Hindlimb muscle (tissue), 1 donor: ENCODE measurements at regions not wholly inside any gene's neighbourhood (a gene's known extent, or its start where the extent isn't known, plus 50 kb on each side); places are given as distances from the start of the nearest gene placed in this dataset.
"Not testable (repeated sequence)": the region's sequence is repeated elsewhere in the genome, so short reads cannot be mapped to it uniquely, and the experiment has no call there.

ENCODE experiments used
- DNase-seq: peaks from one replicate; pipeline ENCODE4 v3.0.0-alpha.2; 2013

DNA sequence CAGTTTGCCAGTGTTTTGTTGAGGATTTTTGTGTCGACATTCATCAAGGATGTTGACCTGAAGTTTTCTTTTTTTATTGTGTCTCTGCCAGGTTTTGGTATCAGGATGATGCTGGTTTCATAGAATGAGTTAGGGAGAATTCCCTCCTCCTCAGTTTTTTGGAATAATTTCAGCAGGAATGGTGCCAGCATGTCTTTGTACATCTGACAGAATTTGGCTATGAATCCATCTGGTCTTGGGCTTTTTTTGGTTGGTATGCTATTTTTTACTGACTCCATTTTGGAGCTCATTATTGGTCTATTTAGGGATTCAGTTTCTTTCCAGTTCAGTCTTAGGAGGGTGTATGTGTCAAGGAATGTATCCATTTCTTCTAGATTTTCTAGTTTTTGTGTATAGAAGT is 320.0 kb upstream of the PPP2R3A start:
- no peak for DNase-seq

GRCh38 chr3:135646873-135647272 is 318.7 kb upstream of the PPP2R3A start:
- DNase-seq = no peak

GRCh38 chr3:135649361-135649760 is 316.2 kb upstream of the PPP2R3A start:
- no peak for DNase-seq

DNA sequence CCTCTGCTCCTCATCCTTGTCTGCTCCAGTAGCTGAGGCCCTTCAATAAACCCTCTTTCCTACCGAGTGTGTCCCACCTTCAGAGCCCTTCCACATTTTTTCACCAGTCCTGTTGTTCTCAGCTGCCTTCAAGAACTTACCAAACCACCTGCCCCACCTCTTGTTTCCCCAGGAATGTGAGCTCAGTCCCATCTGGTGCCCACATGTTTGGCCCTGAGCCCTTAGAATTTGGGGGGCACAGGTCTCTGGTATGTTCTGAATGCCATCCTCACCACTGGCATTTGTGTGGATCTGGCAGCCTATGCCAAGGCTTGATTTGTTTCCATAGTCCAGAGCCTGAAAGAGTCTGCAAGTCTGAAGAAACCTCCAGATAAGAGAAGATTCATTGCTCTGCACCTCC is 315.2 kb upstream of the PPP2R3A start:
- no peak for DNase-seq

- DNase-seq = no peak
Measured at GRCh38 chr3:135652388-135652787, 313.1 kb upstream of the PPP2R3A start.

- DNase-seq = no peak
Measured at GRCh38 chr3:135655328-135655727, 310.2 kb upstream of the PPP2R3A start.

GRCh38 chr3:135658451-135658850 is 307.1 kb upstream of the PPP2R3A start:
- DNase-seq = not testable (repeated sequence)

DNA sequence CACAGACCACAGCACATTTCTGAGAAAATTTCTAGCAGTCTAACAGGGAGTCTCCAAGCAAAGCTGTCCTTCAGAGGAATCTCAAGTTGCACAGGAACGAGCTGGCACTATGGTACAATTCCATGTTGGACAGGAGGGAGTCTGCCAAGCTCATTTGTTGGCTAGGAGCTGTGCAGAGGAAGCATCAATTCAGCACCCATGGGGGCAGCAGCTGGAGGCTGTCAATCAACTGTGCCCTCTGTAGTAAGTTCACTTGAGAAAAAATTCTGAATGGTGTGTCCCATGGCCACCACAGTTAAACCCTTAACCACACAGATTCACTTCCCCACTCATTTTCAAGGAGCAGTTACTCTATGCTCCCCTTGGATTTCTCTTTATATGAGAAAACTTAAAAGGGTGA is 298.5 kb upstream of the PPP2R3A start:
- no peak for DNase-seq

DNA sequence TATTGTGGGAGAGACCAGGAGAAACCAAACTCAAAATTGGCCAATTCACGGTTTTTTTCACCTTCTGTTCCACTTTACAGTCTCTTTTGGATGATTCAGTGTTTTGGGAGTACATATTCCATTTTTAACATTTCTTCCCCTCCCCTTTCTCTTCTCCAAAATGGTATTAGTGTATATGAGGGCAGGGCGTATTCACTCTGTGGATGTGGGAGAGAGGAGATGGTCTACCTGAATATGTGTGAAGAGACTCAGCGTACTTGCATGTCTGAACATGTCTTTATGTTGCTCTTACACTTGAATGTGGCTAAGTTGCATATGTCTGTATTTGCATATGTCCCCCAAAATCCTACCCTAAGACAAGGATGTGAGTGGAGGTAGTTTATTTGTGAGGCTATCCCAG is 291.0 kb upstream of the PPP2R3A start:
- no peak for DNase-seq

DNA sequence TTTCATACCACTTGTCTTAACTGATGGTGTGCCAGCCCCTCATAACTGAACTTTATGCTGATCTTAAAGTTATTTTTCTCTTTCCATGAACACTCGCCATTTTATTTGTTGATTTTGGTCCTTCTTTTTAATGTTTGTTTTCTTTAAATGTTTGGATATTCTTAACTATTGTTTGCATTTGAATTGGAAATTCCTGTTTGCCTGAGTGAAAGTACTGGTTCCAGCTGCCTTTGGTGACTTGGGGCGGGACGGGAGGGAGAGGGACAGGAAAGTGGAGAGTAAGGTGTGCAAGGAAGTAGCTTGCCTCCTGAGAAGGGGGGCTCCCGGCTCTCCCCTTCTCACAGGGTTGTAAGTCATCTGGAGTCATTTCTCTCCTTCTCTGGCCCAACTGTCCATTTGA is 287.1 kb upstream of the PPP2R3A start:
- no peak for DNase-seq

DNA sequence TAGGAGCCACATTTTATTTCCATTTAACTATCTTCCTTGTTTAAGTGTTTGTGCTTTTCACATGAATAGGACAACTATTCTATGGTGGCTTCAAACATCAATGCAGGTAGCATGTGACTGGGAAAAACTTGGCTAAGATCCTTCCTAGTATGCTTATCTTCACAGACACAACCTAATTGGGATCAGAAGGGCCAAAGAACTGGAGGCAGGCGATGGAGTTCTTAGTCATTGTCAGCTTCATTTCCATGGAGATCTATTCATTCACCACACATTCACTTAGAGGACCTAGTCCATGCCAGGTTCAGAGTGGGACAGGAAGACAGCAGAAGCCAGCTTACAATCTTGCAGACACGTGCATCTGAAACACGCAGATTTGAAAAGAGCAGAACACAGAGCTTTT is 277.5 kb upstream of the PPP2R3A start:
- DNase-seq = no peak

- no peak for DNase-seq
Measured at GRCh38 chr3:135690664-135691063, 274.9 kb upstream of the PPP2R3A start.

GRCh38 chr3:135691240-135691639 is 274.3 kb upstream of the PPP2R3A start:
- DNase-seq = no peak

DNA sequence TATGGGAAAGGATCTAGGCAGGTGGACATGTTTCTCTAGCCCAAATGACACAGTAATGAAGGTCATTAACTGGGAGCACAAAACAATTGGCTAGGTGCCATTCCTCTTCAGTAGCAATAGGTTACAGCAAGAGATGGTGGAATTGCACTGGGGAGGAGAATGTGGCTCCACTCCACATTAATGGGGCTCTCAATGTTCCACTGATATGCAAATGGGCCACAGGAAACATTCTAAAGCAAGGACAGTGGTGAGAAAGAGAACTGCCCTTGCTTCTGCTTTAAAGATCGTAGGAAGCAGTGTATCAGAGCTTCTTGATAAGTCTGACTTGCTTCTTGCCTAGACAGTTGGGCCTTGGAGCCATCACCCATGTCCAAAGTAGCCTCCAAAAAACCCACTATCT is 271.4 kb upstream of the PPP2R3A start:
- no peak for DNase-seq

- DNase-seq = no peak
Measured at GRCh38 chr3:135699741-135700140, 265.8 kb upstream of the PPP2R3A start.

DNA sequence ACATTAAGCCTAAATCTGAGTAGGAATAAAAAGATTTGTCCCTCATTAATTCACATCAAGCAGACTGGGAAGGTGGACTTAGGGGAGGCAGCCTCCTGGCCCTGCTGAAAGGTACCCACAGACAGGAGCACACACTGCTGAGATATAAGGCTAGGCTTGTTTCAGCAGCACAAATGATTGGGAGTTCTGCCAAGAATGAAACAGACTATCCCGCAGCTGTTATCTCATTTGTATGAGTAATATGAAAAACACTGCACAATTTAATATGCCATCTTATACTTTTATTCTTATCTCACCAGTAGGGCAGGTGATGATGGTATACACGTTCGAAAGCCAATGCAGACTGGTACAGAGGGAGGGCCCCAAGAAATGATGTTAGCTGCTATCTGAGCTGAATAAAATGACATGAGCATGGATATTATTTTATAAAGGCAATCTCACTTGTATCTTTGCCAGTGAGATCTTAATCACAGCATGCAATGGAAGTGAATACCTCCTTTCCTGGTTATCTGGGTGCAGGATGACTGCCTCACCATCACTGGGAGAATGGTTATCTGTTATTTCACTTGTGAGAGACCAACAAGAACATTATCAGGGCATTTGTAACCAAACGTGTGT is 258.7 kb upstream of the PPP2R3A start:
- DNase-seq = peak; percentile 8

- DNase-seq = no peak
Measured at GRCh38 chr3:135719449-135719848, 246.1 kb upstream of the PPP2R3A start.

DNA sequence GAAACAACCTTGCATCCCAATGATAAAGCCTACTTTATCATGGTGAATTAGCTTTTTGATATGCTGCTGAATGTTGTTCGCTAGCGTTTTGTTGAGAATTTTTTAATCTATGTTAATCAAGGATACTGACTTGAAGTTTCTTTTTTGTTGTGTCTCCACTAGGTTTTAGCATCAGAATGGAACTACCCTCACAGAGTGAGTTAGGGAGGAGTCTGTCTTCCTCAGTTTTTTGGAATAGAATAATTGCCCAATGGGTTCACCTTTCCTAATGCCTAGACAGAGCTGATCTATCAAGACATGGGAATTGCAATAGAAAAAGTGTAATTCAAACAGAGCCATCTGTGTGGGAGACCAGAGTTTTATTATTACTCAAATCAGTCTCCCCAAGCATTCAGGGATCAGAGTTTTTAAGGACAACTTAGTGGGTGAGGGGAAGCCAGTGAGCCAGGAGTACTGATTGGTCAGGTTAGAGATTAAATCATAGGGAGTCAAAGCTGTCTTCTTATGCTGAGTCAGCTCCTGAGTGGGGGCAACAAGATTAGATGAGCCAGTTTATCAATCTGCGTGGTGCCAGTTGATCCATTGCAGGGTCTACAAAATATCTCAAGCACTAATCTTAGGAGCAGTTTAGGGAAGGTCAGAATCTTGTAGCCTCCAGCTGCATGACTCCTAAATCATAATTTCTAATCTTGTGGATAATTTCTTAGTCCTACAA is 237.4 kb upstream of the PPP2R3A start:
- DNase-seq = no peak

DNA sequence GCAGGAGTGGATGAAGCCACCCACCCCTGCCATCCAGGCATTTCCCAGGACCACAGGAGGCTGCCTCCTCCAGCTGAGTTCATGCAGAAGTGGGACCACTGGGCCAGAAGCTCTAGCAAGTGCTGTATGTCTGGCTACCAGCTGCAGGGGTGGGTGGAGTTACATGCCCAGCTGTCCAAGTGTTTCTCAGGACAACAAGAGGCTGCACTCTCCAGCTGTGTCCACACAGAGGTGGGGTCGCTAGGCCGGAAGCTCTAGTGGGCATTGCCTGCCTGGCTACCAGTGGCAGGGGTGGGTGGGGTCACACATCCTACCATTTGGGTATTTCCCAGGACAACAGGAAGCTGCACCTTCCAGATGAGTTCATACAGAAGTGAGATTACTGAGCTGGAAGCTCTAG is 234.0 kb upstream of the PPP2R3A start:
- no peak for DNase-seq

DNA sequence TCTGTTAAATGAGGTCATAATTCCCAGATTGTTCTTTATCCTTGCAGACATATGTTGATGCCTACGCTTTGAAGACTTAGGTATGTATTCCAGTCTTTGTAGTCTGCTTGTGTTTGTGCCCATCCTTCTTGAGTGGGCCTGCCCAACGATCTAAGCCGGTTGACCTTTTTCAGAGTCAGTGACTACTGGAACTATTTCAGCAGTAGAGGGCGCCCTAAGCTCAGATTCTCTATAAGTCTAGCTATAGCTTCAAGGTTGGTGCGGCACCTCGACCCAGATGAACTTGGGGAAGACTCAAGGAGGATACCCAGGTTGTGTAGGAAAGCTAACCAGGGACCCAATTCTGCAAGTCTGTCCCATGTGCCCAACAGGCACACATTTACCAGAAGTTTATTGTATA is 228.8 kb upstream of the PPP2R3A start:
- no peak for DNase-seq

DNA sequence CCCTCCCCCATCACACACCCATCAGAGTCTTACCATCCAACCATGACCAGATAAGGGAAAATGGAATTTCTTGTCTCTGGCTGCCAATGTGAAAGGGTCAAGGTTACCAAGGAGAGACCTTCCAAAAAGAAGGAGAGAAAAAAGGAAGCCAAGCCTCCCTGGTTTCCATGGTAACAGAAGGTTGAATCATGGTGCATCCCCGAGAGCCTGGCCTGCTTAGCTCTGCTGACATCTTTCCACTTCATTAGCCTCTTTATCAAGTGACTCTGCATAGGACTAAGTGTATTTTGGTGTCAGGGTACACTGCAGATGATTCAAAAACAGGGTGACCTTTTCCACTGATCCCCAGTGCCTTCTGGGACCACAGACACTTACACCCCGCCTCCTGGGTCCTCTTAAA is 225.7 kb upstream of the PPP2R3A start:
- DNase-seq = no peak

- DNase-seq = no peak
Measured at GRCh38 chr3:135740211-135740610, 225.3 kb upstream of the PPP2R3A start.

DNA sequence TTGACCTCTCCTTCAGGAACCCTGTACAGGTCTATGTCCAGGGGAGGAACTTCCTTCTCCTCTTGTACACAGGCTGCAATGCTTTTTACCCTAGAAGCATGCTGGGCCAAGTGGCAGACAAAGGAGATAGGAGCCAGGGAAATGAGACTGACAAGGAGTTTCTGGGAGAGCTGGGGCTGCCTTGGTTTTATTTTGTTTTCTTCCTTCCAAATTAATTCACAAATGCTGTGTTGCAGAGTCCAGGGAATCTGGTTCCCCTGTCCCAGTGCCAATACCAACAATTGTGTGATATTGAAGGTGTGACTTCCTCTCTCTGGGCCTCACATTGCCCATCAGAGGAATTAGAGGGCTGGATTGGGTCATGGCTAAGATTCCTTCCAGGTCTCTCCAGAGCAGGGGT is 224.8 kb upstream of the PPP2R3A start:
- no peak for DNase-seq

GRCh38 chr3:135751991-135752390 is 213.5 kb upstream of the PPP2R3A start:
- DNase-seq = no peak

- DNase-seq = no peak
Measured at GRCh38 chr3:135752851-135753250, 212.7 kb upstream of the PPP2R3A start.
